Large intestine (tissue), 3 donors: ENCODE measurements at regions not wholly inside any gene's neighbourhood (a gene's known extent, or its start where the extent isn't known, plus 50 kb on each side); places are given as distances from the start of the nearest gene placed in this dataset.

Source experiments
- DNase-seq, 2 donors: peaks; one replicate each; pipeline versions ENCODE4 v3.0.0 to v3.0.0-alpha.2; 2013
- H3K27ac ChIP-seq: one replicate; pipeline ENCODE4 v1.5.1; 2013; ENCODE audit warnings: low read length
- H3K27me3 ChIP-seq: 2 replicates; pipeline ENCODE4 v1.6.1; 2013; ENCODE audit warnings: low read length; ENCODE audit not compliant: control insufficient read depth, insufficient read depth
- H3K36me3 ChIP-seq: 2 replicates; pipeline ENCODE4 v1.6.1; 2013; ENCODE audit warnings: low read length; ENCODE audit not compliant: control insufficient read depth, insufficient read depth
- H3K4me1 ChIP-seq: one replicate; pipeline ENCODE4 v1.6.1; 2013; ENCODE audit warnings: low read length; ENCODE audit not compliant: control insufficient read depth, insufficient read depth
- H3K4me3 ChIP-seq: one replicate; pipeline ENCODE4 v1.5.1; 2013; ENCODE audit warnings: low read length
- H3K9me3 ChIP-seq: one replicate; pipeline ENCODE4 v1.6.1; 2013; ENCODE audit warnings: mild to moderate bottlenecking, low read depth, low read length, moderate library complexity; ENCODE audit not compliant: control insufficient read depth
- WGBS: methylation state at CpG from one replicate; pipeline ENCODE4 v1.1.5; 2013; ENCODE audit warnings: low lambda C conversion rate; ENCODE audit not compliant: insufficient coverage; 5-methylcytosine and 5-hydroxymethylcytosine counted together

GRCh38 chr3:110180733-110181132, 843.4 kb upstream of the DPPA4 start:
- no CpG with 5 or more reads among the region's 4 CpGs for WGBS
- no peaks in the 10 kb centered on the region for H3K9me3 ChIP-seq
- H3K4me3 ChIP-seq = no peak overlapping the region
- no peak overlapping the region for H3K27ac ChIP-seq
- no peaks in the 10 kb centered on the region for H3K27me3 ChIP-seq
- no peaks in the 10 kb centered on the region for H3K36me3 ChIP-seq
- H3K4me1 ChIP-seq = no peaks in the 10 kb centered on the region
- DNase-seq = peak in 1 of 2 donors; percentile 8

- WGBS = 93% methylated on average over 2 of the region's 3 CpGs
- no peak for DNase-seq
- H3K9me3 ChIP-seq = no peaks in the 10 kb centered on the region
- H3K27me3 ChIP-seq = no peaks in the 10 kb centered on the region
- no peak overlapping the region for H3K27ac ChIP-seq
- no peak overlapping the region for H3K4me3 ChIP-seq
- no peaks in the 10 kb centered on the region for H3K4me1 ChIP-seq
- H3K36me3 ChIP-seq = no peaks in the 10 kb centered on the region
Observed at GRCh38 chr3:110181226-110181625, 843.9 kb upstream of the DPPA4 start.

- 67% methylated on average over 1 of the region's 1 CpG for WGBS
- Histone ChIP-seq H3K36me3 (no peaks in the 10 kb centered on the region), H3K27ac (no peak overlapping the region), H3K9me3 (no peaks in the 10 kb centered on the region), H3K27me3 (no peaks in the 10 kb centered on the region), H3K4me3 (no peak overlapping the region), H3K4me1 (no peaks in the 10 kb centered on the region)
- DNase-seq = no peak
Observed at GRCh38 chr3:110184536-110184935, 847.2 kb upstream of the DPPA4 start.

GRCh38 chr3:110193074-110193473, 855.7 kb upstream of the DPPA4 start:
- H3K27ac ChIP-seq = no peak overlapping the region
- no peak for DNase-seq
- H3K36me3 ChIP-seq = no peaks in the 10 kb centered on the region
- no peaks in the 10 kb centered on the region for H3K4me1 ChIP-seq
- H3K9me3 ChIP-seq = no peaks in the 10 kb centered on the region
- no peaks in the 10 kb centered on the region for H3K27me3 ChIP-seq
- WGBS = no CpG with 5 or more reads among the region's 2 CpGs
- no peak overlapping the region for H3K4me3 ChIP-seq

GRCh38 chr3:110198717-110199587, 861.6 kb upstream of the DPPA4 start:
- Histone ChIP-seq H3K27ac (no peak overlapping the region), H3K36me3 (no peaks in the 10 kb centered on the region), H3K9me3 (no peaks in the 10 kb centered on the region), H3K4me1 (no peaks in the 10 kb centered on the region), H3K27me3 (no peaks in the 10 kb centered on the region), H3K4me3 (no peak overlapping the region)
- WGBS = no CpG with 5 or more reads among the region's 12 CpGs
- DNase-seq = no peak

- no peak for DNase-seq
- Histone ChIP-seq H3K27ac (no peak overlapping the region), H3K4me3 (no peak overlapping the region), H3K4me1 (no peaks in the 10 kb centered on the region), H3K27me3 (no peaks in the 10 kb centered on the region), H3K36me3 (no peaks in the 10 kb centered on the region), H3K9me3 (no peaks in the 10 kb centered on the region)
- no CpG with 5 or more reads among the region's 2 CpGs for WGBS
Observed at GRCh38 chr3:110199588-110199943, 862.2 kb upstream of the DPPA4 start.

- H3K4me1 ChIP-seq = no peaks in the 10 kb centered on the region
- no peak for DNase-seq
- H3K36me3 ChIP-seq = no peaks in the 10 kb centered on the region
- no peaks in the 10 kb centered on the region for H3K27me3 ChIP-seq
- H3K9me3 ChIP-seq = no peaks in the 10 kb centered on the region
- no peak overlapping the region for H3K27ac ChIP-seq
- no peak overlapping the region for H3K4me3 ChIP-seq
- no CpG with 5 or more reads among the region's 3 CpGs for WGBS
Observed at GRCh38 chr3:110210086-110210660, 861.4 kb upstream of the NECTIN3 start.

GRCh38 chr3:110226645-110227044, 845.0 kb upstream of the NECTIN3 start:
- WGBS = 83% methylated on average over 1 of the region's 1 CpG
- no peaks in the 10 kb centered on the region for H3K27me3 ChIP-seq
- no peaks in the 10 kb centered on the region for H3K4me1 ChIP-seq
- no peak overlapping the region for H3K4me3 ChIP-seq
- H3K36me3 ChIP-seq = no peaks in the 10 kb centered on the region
- H3K9me3 ChIP-seq = no peaks in the 10 kb centered on the region
- no peak for DNase-seq
- H3K27ac ChIP-seq = no peak overlapping the region

GRCh38 chr3:110227991-110228390, 843.6 kb upstream of the NECTIN3 start:
- peak in 1 of 2 donors; percentile 1 for DNase-seq
- H3K36me3 ChIP-seq = no peaks in the 10 kb centered on the region
- no peak overlapping the region for H3K27ac ChIP-seq
- WGBS = 96% methylated on average over 3 of the region's 4 CpGs
- no peaks in the 10 kb centered on the region for H3K9me3 ChIP-seq
- no peak overlapping the region for H3K4me3 ChIP-seq
- no peaks in the 10 kb centered on the region for H3K4me1 ChIP-seq
- no peaks in the 10 kb centered on the region for H3K27me3 ChIP-seq

- Histone ChIP-seq H3K4me3 (no peak overlapping the region), H3K27me3 (no peaks in the 10 kb centered on the region), H3K9me3 (no peaks in the 10 kb centered on the region), H3K4me1 (no peaks in the 10 kb centered on the region), H3K36me3 (no peaks in the 10 kb centered on the region), H3K27ac (no peak overlapping the region)
- WGBS = 93% methylated on average over 3 of the region's 4 CpGs
- no peak for DNase-seq
Observed at GRCh38 chr3:110234831-110235230, 836.8 kb upstream of the NECTIN3 start.
